Glutamatergic neuron (in vitro differentiated cells): ENCODE measurements at regions not wholly inside any gene's neighbourhood (a gene's known extent, or its start where the extent isn't known, plus 50 kb on each side); places are given as distances from the start of the nearest gene placed in this dataset.

ENCODE experiments used
- DNase-seq: peaks from one replicate; pipeline ENCODE4 v3.0.0; 2022
- H3K27ac Mint-ChIP-seq: one replicate; pipeline ENCODE4 v1.8.0; 2020; ENCODE audit warnings: mild to moderate bottlenecking, mixed read lengths, inconsistent platforms; ENCODE audit not compliant: unreplicated experiment
- H3K27me3 Mint-ChIP-seq: one replicate; pipeline ENCODE4 v1.8.0; 2020; ENCODE audit warnings: mild to moderate bottlenecking, moderate library complexity, mixed read lengths, inconsistent platforms; ENCODE audit not compliant: unreplicated experiment
- H3K36me3 Mint-ChIP-seq: one replicate; pipeline ENCODE4 v1.8.0; 2020; ENCODE audit warnings: mild to moderate bottlenecking, mixed read lengths, inconsistent platforms; ENCODE audit not compliant: unreplicated experiment
- H3K4me1 Mint-ChIP-seq: one replicate; pipeline ENCODE4 v1.8.0; 2020; ENCODE audit warnings: mild to moderate bottlenecking, low read depth, mixed read lengths, inconsistent platforms; ENCODE audit not compliant: unreplicated experiment
- H3K4me3 Mint-ChIP-seq: one replicate; pipeline ENCODE4 v1.8.0; 2020; ENCODE audit warnings: mild to moderate bottlenecking, mixed read lengths, inconsistent platforms; ENCODE audit not compliant: unreplicated experiment
- H3K9me3 Mint-ChIP-seq: one replicate; pipeline ENCODE4 v1.8.0; 2020; ENCODE audit warnings: mild to moderate bottlenecking, moderate library complexity, mixed read lengths, inconsistent platforms; ENCODE audit not compliant: unreplicated experiment
- TF ChIP-seq, protein P1 (sequence below): fragments of 200-600 bp; sonication (generic); IDR thresholded peaks from one replicate; pipeline ENCODE4 v1.5.0; 2021; ENCODE audit not compliant: partially characterized antibody, unreplicated experiment

DNA sequence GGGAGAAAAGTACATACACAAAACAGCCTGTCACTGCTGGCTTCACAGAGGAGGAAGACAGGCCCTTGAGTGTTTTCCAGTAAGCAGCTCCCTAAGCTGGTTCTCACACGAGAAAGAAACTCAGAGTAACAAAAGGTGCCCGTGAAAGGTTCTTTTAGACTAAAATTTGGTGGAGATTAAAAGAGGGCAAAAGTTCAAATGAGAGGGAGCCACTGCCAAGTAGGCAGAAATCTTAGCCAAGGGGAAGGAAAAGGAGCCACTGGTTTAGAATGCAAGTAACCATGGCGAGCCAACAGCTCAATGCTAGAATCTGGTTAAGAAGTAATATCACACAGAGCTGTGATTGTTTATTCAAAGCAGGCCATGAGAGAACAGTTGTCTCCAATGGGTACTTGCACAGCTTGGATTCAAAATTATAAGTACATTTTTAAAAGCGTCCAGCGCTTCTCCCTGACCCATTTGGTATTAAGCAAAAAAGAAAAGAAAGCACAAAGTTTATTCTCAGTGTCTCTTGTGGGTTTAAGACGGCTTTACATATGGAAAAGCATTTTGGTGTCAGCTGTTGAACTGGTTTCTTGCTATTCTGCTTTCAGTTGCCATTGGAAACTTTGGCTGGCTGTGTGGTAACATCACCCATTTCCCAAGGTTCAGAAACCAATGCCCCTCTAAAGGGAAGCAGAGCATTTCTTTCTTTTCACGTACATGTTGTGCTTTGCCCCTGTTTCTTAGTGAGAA lies 648.5 kb downstream of the RNF144B start:
- Mint-ChIP-seq H3K4me3 (no peak overlapping the region), H3K4me1 (peaks cover 7% of the 10 kb centered on the region), H3K27ac (no peak overlapping the region), H3K9me3 (peaks cover 3% of the 10 kb centered on the region), H3K36me3 (no peaks in the 10 kb centered on the region), H3K27me3 (no peaks in the 10 kb centered on the region)
- TF ChIP-seq, protein P1, sequence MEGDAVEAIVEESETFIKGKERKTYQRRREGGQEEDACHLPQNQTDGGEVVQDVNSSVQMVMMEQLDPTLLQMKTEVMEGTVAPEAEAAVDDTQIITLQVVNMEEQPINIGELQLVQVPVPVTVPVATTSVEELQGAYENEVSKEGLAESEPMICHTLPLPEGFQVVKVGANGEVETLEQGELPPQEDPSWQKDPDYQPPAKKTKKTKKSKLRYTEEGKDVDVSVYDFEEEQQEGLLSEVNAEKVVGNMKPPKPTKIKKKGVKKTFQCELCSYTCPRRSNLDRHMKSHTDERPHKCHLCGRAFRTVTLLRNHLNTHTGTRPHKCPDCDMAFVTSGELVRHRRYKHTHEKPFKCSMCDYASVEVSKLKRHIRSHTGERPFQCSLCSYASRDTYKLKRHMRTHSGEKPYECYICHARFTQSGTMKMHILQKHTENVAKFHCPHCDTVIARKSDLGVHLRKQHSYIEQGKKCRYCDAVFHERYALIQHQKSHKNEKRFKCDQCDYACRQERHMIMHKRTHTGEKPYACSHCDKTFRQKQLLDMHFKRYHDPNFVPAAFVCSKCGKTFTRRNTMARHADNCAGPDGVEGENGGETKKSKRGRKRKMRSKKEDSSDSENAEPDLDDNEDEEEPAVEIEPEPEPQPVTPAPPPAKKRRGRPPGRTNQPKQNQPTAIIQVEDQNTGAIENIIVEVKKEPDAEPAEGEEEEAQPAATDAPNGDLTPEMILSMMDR = no peak
- no peak for DNase-seq

DNA sequence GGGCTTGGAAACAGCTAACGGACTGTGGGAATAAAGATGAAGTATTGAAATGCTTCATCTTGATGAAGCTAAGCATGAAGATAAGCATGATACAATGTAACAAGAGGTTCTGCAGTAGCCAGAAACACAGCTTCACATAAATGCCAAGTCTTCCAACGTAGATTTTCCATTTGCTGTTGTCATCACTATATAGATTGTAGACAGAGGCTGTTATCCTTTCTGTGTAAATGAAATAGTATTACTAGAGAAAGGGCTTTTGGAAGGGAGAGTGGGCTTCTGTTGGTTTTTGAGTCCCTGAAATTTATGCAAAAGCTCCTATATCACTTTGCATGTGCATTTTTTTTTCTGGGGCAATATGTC lies 649.0 kb downstream of the RNF144B start:
- H3K36me3 Mint-ChIP-seq = no peaks in the 10 kb centered on the region
- H3K9me3 Mint-ChIP-seq = peaks cover 3% of the 10 kb centered on the region
- H3K4me3 Mint-ChIP-seq = no peak overlapping the region
- H3K27ac Mint-ChIP-seq = no peak overlapping the region
- no peaks in the 10 kb centered on the region for H3K27me3 Mint-ChIP-seq
- DNase-seq = no peak
- H3K4me1 Mint-ChIP-seq = peaks cover 7% of the 10 kb centered on the region
- TF ChIP-seq, protein P1 = no peak

DNA sequence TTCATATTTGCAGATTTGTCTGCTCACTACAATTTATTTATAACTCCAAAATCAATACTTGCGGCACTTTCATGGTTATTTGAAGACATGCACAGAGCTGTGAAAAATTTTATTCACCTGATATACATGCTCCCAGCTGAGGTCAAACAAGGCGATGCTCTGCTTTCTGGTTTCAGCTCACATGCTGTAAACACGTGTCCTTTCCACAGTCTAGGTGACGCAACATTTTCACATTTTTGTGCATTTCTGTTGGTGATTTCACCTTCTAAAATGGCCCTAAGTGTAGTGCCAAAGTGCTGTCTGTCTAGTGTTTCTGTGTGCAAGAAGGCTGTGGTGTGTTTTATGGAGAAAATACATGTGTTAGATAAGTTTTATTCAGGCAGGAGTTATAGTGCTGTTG lies 650.5 kb downstream of the RNF144B start:
- Mint-ChIP-seq H3K4me3 (no peak overlapping the region), H3K27me3 (no peaks in the 10 kb centered on the region), H3K27ac (no peak overlapping the region), H3K9me3 (peaks cover 3% of the 10 kb centered on the region), H3K36me3 (no peaks in the 10 kb centered on the region), H3K4me1 (peaks cover 9% of the 10 kb centered on the region)
- no peak for DNase-seq
- TF ChIP-seq, protein P1 = no peak

DNA sequence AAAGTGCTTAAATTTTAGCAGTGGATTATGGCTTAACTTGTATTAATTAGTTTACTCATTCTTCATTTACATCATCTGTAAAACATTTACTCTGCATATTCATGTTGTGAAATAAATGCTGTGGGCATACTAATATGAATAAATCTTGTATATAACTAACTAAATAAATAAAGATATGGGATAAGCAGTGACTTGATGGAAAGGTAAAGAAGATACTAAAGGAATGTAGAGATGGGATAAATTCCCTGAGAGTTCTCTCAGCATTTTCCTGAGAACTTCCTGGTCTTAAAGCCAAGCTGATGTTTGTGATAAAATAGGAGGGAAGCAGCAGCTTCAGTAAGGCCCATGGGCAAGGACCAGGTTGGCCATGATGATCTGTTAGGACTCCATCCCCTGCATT lies 652.1 kb downstream of the RNF144B start:
- Mint-ChIP-seq H3K27ac (no peak overlapping the region), H3K9me3 (peaks cover 3% of the 10 kb centered on the region), H3K27me3 (no peaks in the 10 kb centered on the region), H3K36me3 (no peaks in the 10 kb centered on the region), H3K4me1 (peaks cover 5% of the 10 kb centered on the region), H3K4me3 (no peak overlapping the region)
- TF ChIP-seq, protein P1 = no peak
- DNase-seq = no peak

DNA sequence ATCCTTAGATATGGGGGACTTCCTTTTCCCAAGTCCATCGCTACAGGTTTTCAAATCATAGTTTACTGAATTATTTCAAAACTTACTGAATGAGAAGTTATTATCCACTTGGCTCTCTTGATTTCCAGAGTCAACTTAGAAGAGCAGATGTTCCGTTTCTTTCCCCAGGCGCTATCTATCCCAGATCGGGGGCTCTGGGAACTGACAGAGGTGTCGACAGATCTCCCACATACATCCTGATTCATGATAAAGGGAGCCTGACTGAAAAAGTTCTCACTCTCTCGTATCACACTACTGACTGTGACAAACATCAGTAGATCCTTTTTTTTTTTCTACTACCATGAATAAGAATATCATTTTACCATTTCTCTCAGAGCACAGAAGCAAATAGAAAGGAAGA lies 654.8 kb downstream of the RNF144B start:
- peaks cover 5% of the 10 kb centered on the region for H3K4me1 Mint-ChIP-seq
- no peak overlapping the region for H3K27ac Mint-ChIP-seq
- no peaks in the 10 kb centered on the region for H3K36me3 Mint-ChIP-seq
- peaks cover 3% of the 10 kb centered on the region for H3K9me3 Mint-ChIP-seq
- no peak for DNase-seq
- no peaks in the 10 kb centered on the region for H3K27me3 Mint-ChIP-seq
- TF ChIP-seq, protein P1 = no peak
- H3K4me3 Mint-ChIP-seq = no peak overlapping the region
